IMR-90 (cell line): ENCODE measurements at regions not wholly inside any gene's neighbourhood (a gene's known extent, or its start where the extent isn't known, plus 50 kb on each side); places are given as distances from the start of the nearest gene placed in this dataset.

Experiments
- ATAC-seq: fragments of 200-7000 bp; cut with Tn5 transposase; 2 replicates; pipeline ENCODE4 v1.9.1; 2020; ENCODE audit warnings: low read depth, mild to moderate bottlenecking, moderate library complexity
- BruUV-seq: library from RNA; stranded (reverse); fragments of 400-500 nt; replicated peaks from 2 replicates; lab custom pipeline; 2021; lab: Mats Ljungman, UMichigan
- CTCF ChIA-PET: fragments of 300-600 bp; formaldehyde crosslinking; extraction: SDS; loops from one replicate; lab custom pipeline; 2021; ENCODE audit warnings: antibody characterized with exemption; lab: Yijun Ruan, JAX
- POLR2A ChIA-PET: fragments of 300-600 bp; sonication (Branson Sonifier 250); formaldehyde crosslinking; loops from one replicate; lab custom pipeline; 2022; ENCODE audit warnings: antibody characterized with exemption; ENCODE audit not compliant: unreplicated experiment; lab: Charles Lee
- DNase-seq: peaks from one replicate; pipeline ENCODE4 v3.0.0; 2013
- H2AFZ ChIP-seq: replicated peaks from 2 replicates; pipeline ENCODE3; 2013; ENCODE audit warnings: low read length, mild to moderate bottlenecking; ENCODE audit not compliant: poor library complexity
- H2AK5ac ChIP-seq: 2 replicates; pipeline ENCODE4 v1.6.1; 2013; ENCODE audit warnings: low read depth, low read length, inconsistent platforms
- H2AK9ac ChIP-seq: replicated peaks from 2 replicates; pipeline ENCODE3; 2013; ENCODE audit warnings: mild to moderate bottlenecking, low read depth, low read length, moderate library complexity; ENCODE audit not compliant: poor library complexity
- H2BK120ac ChIP-seq: 2 replicates; pipeline ENCODE4 v1.6.1; 2013; ENCODE audit warnings: low read depth, low read length, inconsistent platforms
- H2BK15ac ChIP-seq: 3 replicates; pipeline ENCODE4 v1.6.1; 2013; ENCODE audit warnings: low read depth, low read length, inconsistent platforms
- H2BK20ac ChIP-seq: 2 replicates; pipeline ENCODE4 v1.6.1; 2013; ENCODE audit warnings: low read depth, mild to moderate bottlenecking, inconsistent platforms, low read length, moderate library complexity
- H2BK5ac ChIP-seq: 2 replicates; pipeline ENCODE4 v1.6.1; 2013; ENCODE audit warnings: mild to moderate bottlenecking, low read depth, low read length, inconsistent platforms; ENCODE audit not compliant: poor library complexity, severe bottlenecking
- H3K14ac ChIP-seq: replicated peaks from 2 replicates; pipeline ENCODE4 v1.6.1; 2013; ENCODE audit warnings: low read depth, low read length, inconsistent platforms
- H3K18ac ChIP-seq: 2 replicates; pipeline ENCODE4 v1.6.1; 2013; ENCODE audit warnings: low read depth, low read length, control low read depth
- H3K23ac ChIP-seq: 2 replicates; pipeline ENCODE4 v1.6.1; 2013; ENCODE audit warnings: low read depth, low read length, inconsistent platforms
- H3K27ac ChIP-seq: 2 replicates; pipeline ENCODE4 v1.5.1; 2013; ENCODE audit warnings: mild to moderate bottlenecking, control low read depth, low read length; ENCODE audit not compliant: insufficient read depth
- H3K27me3 ChIP-seq: 2 replicates; pipeline ENCODE4 v1.6.1; 2013; ENCODE audit warnings: low read length; ENCODE audit not compliant: control insufficient read depth, insufficient read depth
- H3K36me3 ChIP-seq: 2 replicates; pipeline ENCODE4 v1.6.1; 2013; ENCODE audit warnings: low read length, mixed read lengths; ENCODE audit not compliant: control insufficient read depth, insufficient read depth
- H3K4ac ChIP-seq: 2 replicates; pipeline ENCODE4 v1.6.1; 2013; ENCODE audit warnings: low read depth, low read length, inconsistent platforms
- H3K4me1 ChIP-seq: 2 replicates; pipeline ENCODE4 v1.6.1; 2013; ENCODE audit warnings: low read length, mixed read lengths; ENCODE audit not compliant: control insufficient read depth, insufficient read depth
- H3K4me2 ChIP-seq: 2 replicates; pipeline ENCODE4 v1.6.1; 2013; ENCODE audit warnings: low read depth, mild to moderate bottlenecking, control low read depth, low read length, moderate library complexity
- H3K4me3 ChIP-seq: 2 replicates; pipeline ENCODE4 v1.5.1; 2013; ENCODE audit warnings: low read depth, mild to moderate bottlenecking, control low read depth, low read length, moderate library complexity; ENCODE audit not compliant: insufficient read depth
- H3K56ac ChIP-seq: 2 replicates; pipeline ENCODE4 v1.6.1; 2013; ENCODE audit warnings: low read length, inconsistent platforms; ENCODE audit not compliant: insufficient read depth; ENCODE audit errors: extremely low read depth
- H3K79me1 ChIP-seq, 2 experiments: 2 replicates each; pipeline ENCODE4 v1.6.1; 2013; ENCODE audit warnings: low read length in 2 of 2, inconsistent platforms in 1 of 2, low read depth in 1 of 2
- H3K9ac ChIP-seq: 2 replicates; pipeline ENCODE4 v1.6.1; 2013; ENCODE audit warnings: low read depth, low read length, control low read depth
- H3K9me1 ChIP-seq: 2 replicates; pipeline ENCODE4 v1.6.1; 2013; ENCODE audit warnings: low read length, inconsistent platforms; ENCODE audit not compliant: insufficient read depth
- H3K9me3 ChIP-seq: 2 replicates; pipeline ENCODE4 v1.6.1; 2013; ENCODE audit warnings: low read length; ENCODE audit not compliant: control insufficient read depth, insufficient read depth
- H4K20me1 ChIP-seq: 2 replicates; pipeline ENCODE4 v1.6.1; 2013; ENCODE audit warnings: low read length, inconsistent platforms; ENCODE audit not compliant: insufficient read depth
- H4K5ac ChIP-seq: 2 replicates; pipeline ENCODE4 v1.6.1; 2013; ENCODE audit warnings: mild to moderate bottlenecking, low read depth, low read length, control low read depth
- H4K8ac ChIP-seq, 2 experiments: 2 replicates each; pipeline ENCODE4 v1.6.1; 2013; ENCODE audit warnings: low read depth in 2 of 2, low read length in 2 of 2, control low read depth in 1 of 2, inconsistent platforms in 1 of 2
- H4K91ac ChIP-seq: 2 replicates; pipeline ENCODE4 v1.6.1; 2013; ENCODE audit warnings: low read depth, low read length, inconsistent platforms; ENCODE audit not compliant: insufficient read depth
- BHLHE40 ChIP-seq: fragments of 150-350 bp; IDR thresholded peaks from 2 replicates; pipeline ENCODE4 v1.6.1; 2016; ENCODE audit warnings: mild to moderate bottlenecking, low read depth, low read length
- CEBPB ChIP-seq: IDR thresholded peaks from 2 replicates; pipeline ENCODE4 v1.6.1; 2012; ENCODE audit warnings: low read depth, low read length, improper control_type of control experiment
- CHD1 ChIP-seq: IDR thresholded peaks from 2 replicates; pipeline ENCODE4 v1.6.1; 2012; ENCODE audit warnings: low read depth, low read length, improper control_type of control experiment
- FOS ChIP-seq: fragments of 150-350 bp; IDR thresholded peaks from 2 replicates; pipeline ENCODE4 v1.6.1; 2016; ENCODE audit warnings: low read depth, low read length
- MAFK ChIP-seq: IDR thresholded peaks from 2 replicates; pipeline ENCODE4 v1.6.1; 2012; ENCODE audit warnings: low read depth, low read length, improper control_type of control experiment
- MAZ ChIP-seq: IDR thresholded peaks from 2 replicates; pipeline ENCODE4 v1.6.1; 2012; ENCODE audit warnings: low read depth, mild to moderate bottlenecking, low read length, improper control_type of control experiment, moderate library complexity, borderline replicate concordance
- MXI1 ChIP-seq: IDR thresholded peaks from 2 replicates; pipeline ENCODE4 v1.6.1; 2012; ENCODE audit warnings: low read depth, mild to moderate bottlenecking, low read length, moderate library complexity, borderline replicate concordance
- NFE2L2 ChIP-seq: fragments of 150-350 bp; IDR thresholded peaks from 2 replicates; pipeline ENCODE4 v1.6.1; 2016; ENCODE audit warnings: low read depth, mild to moderate bottlenecking, low read length
- POLR2A ChIP-seq: IDR thresholded peaks from 2 replicates; pipeline ENCODE4 v1.6.1; 2012; ENCODE audit warnings: mild to moderate bottlenecking, low read depth, low read length
- RAD21 ChIP-seq: IDR thresholded peaks from 2 replicates; pipeline ENCODE4 v1.6.1; 2012; ENCODE audit warnings: low read length, improper control_type of control experiment
- RCOR1 ChIP-seq: IDR thresholded peaks from 2 replicates; pipeline ENCODE4 v1.6.1; 2012; ENCODE audit warnings: mild to moderate bottlenecking, low read length, improper control_type of control experiment; ENCODE audit not compliant: insufficient replicate concordance
- RFX5 ChIP-seq: IDR thresholded peaks from 2 replicates; pipeline ENCODE4 v1.8.0; 2012; ENCODE audit warnings: low read depth, mild to moderate bottlenecking, low read length, moderate library complexity
- SMC3 ChIP-seq: fragments of 150-350 bp; IDR thresholded peaks from 2 replicates; pipeline ENCODE4 v1.6.1; 2016; ENCODE audit warnings: low read depth, mild to moderate bottlenecking, antibody characterized with exemption, low read length, moderate library complexity
- dilution Hi-C: fragments of 300-500 bp; cut with HindIII; formaldehyde crosslinking; loops from one replicate; pipeline ENCODE4 v1.14.3; 2018; ENCODE audit warnings: low sequenced_read_pairs; ENCODE audit not compliant: unreplicated experiment
- in situ Hi-C: fragments of 300-500 bp; cut with MboI; formaldehyde crosslinking; loops from 3 replicates; pipeline ENCODE4 v1.14.3; 2019; ENCODE audit warnings: low sequenced_read_pairs, inconsistent platforms, mixed read lengths
- intact Hi-C: fragments of 100-400 bp; cut with micrococcal nuclease; formaldehyde crosslinking; loops from 2 replicates; pipeline ENCODE4 v1.10.0; 2022
- TF ChIP-seq, protein P1 (sequence below): fragments of 150-350 bp; IDR thresholded peaks from 2 replicates; pipeline ENCODE4 v1.6.1; 2017; ENCODE audit warnings: mild to moderate bottlenecking, antibody characterized with exemption, low read length, low read depth
- TF ChIP-seq, protein P2 (sequence below): conservative IDR thresholded peaks from 2 replicates; pipeline ENCODE4 v1.5.1; 2012; ENCODE audit warnings: mild to moderate bottlenecking, low read depth, low read length, improper control_type of control experiment
- TF ChIP-seq, protein P3 (sequence below): fragments of 150-350 bp; IDR thresholded peaks from 2 replicates; pipeline ENCODE4 v1.6.1; 2016; ENCODE audit warnings: low read depth, mild to moderate bottlenecking, low read length, moderate library complexity, borderline replicate concordance

DNA sequence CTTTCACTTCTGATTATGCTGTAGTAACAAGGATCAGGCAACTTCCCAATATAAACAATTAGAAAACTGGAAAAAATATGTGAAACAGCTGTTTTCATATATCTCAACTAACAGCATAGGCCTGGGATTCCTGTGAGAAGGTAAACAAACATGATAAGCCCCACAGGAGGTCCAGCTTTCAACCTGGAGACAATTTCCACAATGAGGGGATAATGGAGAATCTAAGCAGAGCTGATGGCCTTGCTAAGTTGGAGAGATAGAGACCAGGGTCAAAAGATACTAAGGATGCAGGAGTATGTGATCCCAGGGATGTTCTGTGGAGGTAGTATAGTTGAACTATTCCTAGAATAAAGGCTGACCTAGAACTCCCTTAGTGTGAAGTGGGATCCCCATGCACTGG, 452.3 kb upstream of the ACTRT1 start:
- dilution Hi-C loops: no loop called here
- Histone ChIP-seq H3K4me3 (no peak overlapping the region), H3K4ac (no peak overlapping the region), H3K27ac (no peak overlapping the region), H4K91ac (no peak overlapping the region), H3K9me1 (no peaks in the 10 kb centered on the region), H3K4me1 (no peaks in the 10 kb centered on the region), H3K79me1 (no peaks in the 10 kb centered on the region), H3K36me3 (no peaks in the 10 kb centered on the region), H3K9ac (no peak overlapping the region), H3K18ac (no peak overlapping the region), H2AFZ (no peak overlapping the region), H2BK20ac (no peak overlapping the region), H3K23ac (no peak overlapping the region), H3K4me2 (no peak overlapping the region), H2BK15ac (no peak overlapping the region), H2BK5ac (no peak overlapping the region), H4K8ac (no peak overlapping the region), H2AK5ac (no peak overlapping the region), H3K56ac (no peak overlapping the region), H3K9me3 (no peaks in the 10 kb centered on the region), H4K5ac (no peak overlapping the region), H2AK9ac (no peak overlapping the region), H3K14ac (no peak overlapping the region), H2BK120ac (no peak overlapping the region), H3K27me3 (no peaks in the 10 kb centered on the region), H4K20me1 (no peaks in the 10 kb centered on the region)
- in situ Hi-C loops: no loop called here
- BruUV-seq: no TSS peak
- ChIA-PET POLR2A (no interaction called here), CTCF (no interaction called here)
- ATAC-seq (no peak), DNase-seq (no peak)
- intact Hi-C loops: no loop called here
- TF ChIP-seq FOS: no peak
- TF ChIP-seq MAZ: no peak
- no peak for TF ChIP-seq MAFK
- TF ChIP-seq, protein P1, sequence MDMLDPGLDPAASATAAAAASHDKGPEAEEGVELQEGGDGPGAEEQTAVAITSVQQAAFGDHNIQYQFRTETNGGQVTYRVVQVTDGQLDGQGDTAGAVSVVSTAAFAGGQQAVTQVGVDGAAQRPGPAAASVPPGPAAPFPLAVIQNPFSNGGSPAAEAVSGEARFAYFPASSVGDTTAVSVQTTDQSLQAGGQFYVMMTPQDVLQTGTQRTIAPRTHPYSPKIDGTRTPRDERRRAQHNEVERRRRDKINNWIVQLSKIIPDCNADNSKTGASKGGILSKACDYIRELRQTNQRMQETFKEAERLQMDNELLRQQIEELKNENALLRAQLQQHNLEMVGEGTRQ: no peak
- no peak for TF ChIP-seq RFX5
- no peak for TF ChIP-seq MXI1
- no peak for TF ChIP-seq POLR2A
- TF ChIP-seq RCOR1: no peak
- no peak for TF ChIP-seq SMC3
- TF ChIP-seq, protein P2, sequence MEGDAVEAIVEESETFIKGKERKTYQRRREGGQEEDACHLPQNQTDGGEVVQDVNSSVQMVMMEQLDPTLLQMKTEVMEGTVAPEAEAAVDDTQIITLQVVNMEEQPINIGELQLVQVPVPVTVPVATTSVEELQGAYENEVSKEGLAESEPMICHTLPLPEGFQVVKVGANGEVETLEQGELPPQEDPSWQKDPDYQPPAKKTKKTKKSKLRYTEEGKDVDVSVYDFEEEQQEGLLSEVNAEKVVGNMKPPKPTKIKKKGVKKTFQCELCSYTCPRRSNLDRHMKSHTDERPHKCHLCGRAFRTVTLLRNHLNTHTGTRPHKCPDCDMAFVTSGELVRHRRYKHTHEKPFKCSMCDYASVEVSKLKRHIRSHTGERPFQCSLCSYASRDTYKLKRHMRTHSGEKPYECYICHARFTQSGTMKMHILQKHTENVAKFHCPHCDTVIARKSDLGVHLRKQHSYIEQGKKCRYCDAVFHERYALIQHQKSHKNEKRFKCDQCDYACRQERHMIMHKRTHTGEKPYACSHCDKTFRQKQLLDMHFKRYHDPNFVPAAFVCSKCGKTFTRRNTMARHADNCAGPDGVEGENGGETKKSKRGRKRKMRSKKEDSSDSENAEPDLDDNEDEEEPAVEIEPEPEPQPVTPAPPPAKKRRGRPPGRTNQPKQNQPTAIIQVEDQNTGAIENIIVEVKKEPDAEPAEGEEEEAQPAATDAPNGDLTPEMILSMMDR: no peak
- TF ChIP-seq CHD1: no peak
- no peak for TF ChIP-seq NFE2L2
- TF ChIP-seq, protein P3, sequence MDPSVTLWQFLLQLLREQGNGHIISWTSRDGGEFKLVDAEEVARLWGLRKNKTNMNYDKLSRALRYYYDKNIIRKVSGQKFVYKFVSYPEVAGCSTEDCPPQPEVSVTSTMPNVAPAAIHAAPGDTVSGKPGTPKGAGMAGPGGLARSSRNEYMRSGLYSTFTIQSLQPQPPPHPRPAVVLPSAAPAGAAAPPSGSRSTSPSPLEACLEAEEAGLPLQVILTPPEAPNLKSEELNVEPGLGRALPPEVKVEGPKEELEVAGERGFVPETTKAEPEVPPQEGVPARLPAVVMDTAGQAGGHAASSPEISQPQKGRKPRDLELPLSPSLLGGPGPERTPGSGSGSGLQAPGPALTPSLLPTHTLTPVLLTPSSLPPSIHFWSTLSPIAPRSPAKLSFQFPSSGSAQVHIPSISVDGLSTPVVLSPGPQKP: no peak
- no peak for TF ChIP-seq RAD21
- TF ChIP-seq BHLHE40: no peak
- no peak for TF ChIP-seq CEBPB
